NCI-H187 treated with DMSO at 0.1 percent for 48 hours (cell line): ENCODE measurements at regions not wholly inside any gene's neighbourhood (a gene's known extent, or its start where the extent isn't known, plus 50 kb on each side); places are given as distances from the start of the nearest gene placed in this dataset.
"Not testable (repeated sequence)": the region's sequence is repeated elsewhere in the genome, so short reads cannot be mapped to it uniquely, and the experiment has no call there.

Source experiments
- DNase-seq: peaks from one replicate; lab custom pipeline; 2025; lab: John Stamatoyannopoulos, UW

- no peak for DNase-seq
These were observed 105.3 kb upstream of the ZPLD1 start for GRCh38 chr3:102329561-102329960.

GRCh38 chr3:102332205-102332604 is 102.6 kb upstream of the ZPLD1 start:
- DNase-seq: no peak

- DNase-seq: no peak
These were observed 101.9 kb upstream of the ZPLD1 start for GRCh38 chr3:102332934-102333333.

GRCh38 chr3:102336130-102336529 is 98.7 kb upstream of the ZPLD1 start:
- no peak for DNase-seq

- no peak for DNase-seq
These were observed 95.1 kb upstream of the ZPLD1 start for GRCh38 chr3:102339671-102340070.

GRCh38 chr3:102346897-102347296 is 87.9 kb upstream of the ZPLD1 start:
- DNase-seq: no peak

- DNase-seq: no peak
These were observed 85.9 kb upstream of the ZPLD1 start for GRCh38 chr3:102348904-102349303.

GRCh38 chr3:102353148-102353547 is 81.7 kb upstream of the ZPLD1 start:
- no peak for DNase-seq

- DNase-seq: no peak
These were observed 81.0 kb upstream of the ZPLD1 start for GRCh38 chr3:102353805-102354204.

GRCh38 chr3:102354818-102355515 is 79.8 kb upstream of the ZPLD1 start:
- no peak for DNase-seq

GRCh38 chr3:102356506-102356905 is 78.3 kb upstream of the ZPLD1 start:
- DNase-seq: no peak

- DNase-seq: not testable (repeated sequence)
These were observed 77.5 kb upstream of the ZPLD1 start for GRCh38 chr3:102357313-102357712.

GRCh38 chr3:102360183-102360860 is 74.5 kb upstream of the ZPLD1 start:
- no peak for DNase-seq

- DNase-seq: no peak
These were observed 73.7 kb upstream of the ZPLD1 start for GRCh38 chr3:102361101-102361500.

- DNase-seq: not testable (repeated sequence)
These were observed 68.7 kb upstream of the ZPLD1 start for GRCh38 chr3:102366116-102366515.

- DNase-seq: no peak
These were observed 59.8 kb upstream of the ZPLD1 start for GRCh38 chr3:102374863-102375634.

GRCh38 chr3:102378216-102378615 is 56.6 kb upstream of the ZPLD1 start:
- DNase-seq: no peak

GRCh38 chr3:102382201-102382600 is 52.6 kb upstream of the ZPLD1 start:
- not testable (repeated sequence) for DNase-seq
